T47D (cell line): ENCODE measurements at regions not wholly inside any gene's neighbourhood (a gene's known extent, or its start where the extent isn't known, plus 50 kb on each side); places are given as distances from the start of the nearest gene placed in this dataset.

ENCODE experiments used
- DNase-seq, 2 experiments: peaks; one replicate each; pipeline versions ENCODE4 v3.0.0 to v3.0.0-alpha.2; 2011 to 2012; ENCODE audit warnings: low read depth in 1 of 2, low spot score in 1 of 2
- JUND ChIP-seq: IDR thresholded peaks from 2 replicates; pipeline ENCODE4 v1.6.1; 2012; ENCODE audit warnings: low read depth
- in situ Hi-C: cut with HindIII; loops from 2 replicates; pipeline ENCODE4 v1.10.0; 2016; ENCODE audit warnings: low sequenced_read_pairs, low pct_unique_long_range_greater_than_20kb

- in situ Hi-C loops: no loop called here
- no peak for TF ChIP-seq JUND
- no peak for DNase-seq
These were observed 144.1 kb upstream of the HES1 start for GRCh38 chr3:193991666-193992424.

- TF ChIP-seq JUND: no peak
- no peak for DNase-seq
- in situ Hi-C loops: no loop called here
These were observed 143.4 kb upstream of the HES1 start for GRCh38 chr3:193992425-193993037.

- in situ Hi-C loops: no loop called here
- DNase-seq: no peak
- no peak for TF ChIP-seq JUND
These were observed 139.7 kb upstream of the HES1 start for GRCh38 chr3:193996221-193996620.

- TF ChIP-seq JUND: no peak
- DNase-seq: no peak
- in situ Hi-C loops: no loop called here
These were observed 139.3 kb upstream of the HES1 start for GRCh38 chr3:193996641-193997089.

- DNase-seq: no peak
- TF ChIP-seq JUND: no peak
- in situ Hi-C loops: no loop called here
These were observed 138.5 kb upstream of the HES1 start for GRCh38 chr3:193997228-193998122.

GRCh38 chr3:193998123-193998448 lies 137.9 kb upstream of the HES1 start:
- DNase-seq: no peak
- no peak for TF ChIP-seq JUND
- in situ Hi-C loops: no loop called here

- DNase-seq: no peak
- in situ Hi-C loops: no loop called here
- no peak for TF ChIP-seq JUND
These were observed 137.2 kb upstream of the HES1 start for GRCh38 chr3:193998628-193999195.

- in situ Hi-C loops: no loop called here
These were observed 135.8 kb upstream of the HES1 start for GRCh38 chr3:194000100-194000499.

GRCh38 chr3:194000712-194001111 lies 135.2 kb upstream of the HES1 start:
- in situ Hi-C loops: no loop called here
- no peak for TF ChIP-seq JUND
- no peak for DNase-seq

More at GRCh38 chr3:194000100-194000499, 135.8 kb upstream of the HES1 start:
- no peak for TF ChIP-seq JUND
- DNase-seq: no peak

- TF ChIP-seq JUND: no peak
- DNase-seq: no peak
- in situ Hi-C loops: no loop called here
These were observed 134.1 kb upstream of the HES1 start for GRCh38 chr3:194001728-194002459.

- DNase-seq: peak; percentile 72 to 95
- in situ Hi-C loops: no loop called here
- TF ChIP-seq JUND: peak; percentile 85; the same call in 1 of the 2 replicates
These were observed 132.6 kb upstream of the HES1 start for GRCh38 chr3:194003114-194004057.
